ENCODE measurements at regions not wholly inside any gene's neighbourhood (a gene's known extent, or its start where the extent isn't known, plus 50 kb on each side); places are given as distances from the start of the nearest gene placed in this dataset.
"Not testable (repeated sequence)": the region's sequence is repeated elsewhere in the genome, so short reads cannot be mapped to it uniquely, and the experiment has no call there.

- not testable (repeated sequence) for DNase-seq (ENCODE audit: insufficient read length, low spot score); FAIRE-seq
These were observed 174.8 kb downstream of the COL12A1 start for GRCh38 chr6:75031102-75031501.

DNA sequence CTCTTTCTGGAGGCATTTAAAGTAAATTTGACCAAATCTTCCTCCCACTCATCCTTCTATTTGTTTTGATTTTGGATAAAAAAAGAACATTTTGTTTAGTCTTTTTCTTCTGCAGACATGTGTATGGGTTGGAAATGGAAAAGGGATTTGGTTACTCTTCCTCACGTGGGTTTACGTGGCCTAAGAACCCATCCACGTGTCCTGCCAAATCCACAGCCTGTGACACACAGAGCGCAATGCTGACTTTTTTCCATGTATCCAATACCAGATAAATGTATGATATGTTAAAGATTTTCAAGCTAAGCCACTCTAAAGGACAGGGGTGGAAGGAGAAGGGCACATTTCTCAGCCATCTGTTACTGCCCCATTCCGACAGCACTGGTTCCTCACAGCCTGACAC is 176.5 kb downstream of the COL12A1 start:
- no peak for FAIRE-seq
- no peak for DNase-seq (ENCODE audit: insufficient read length, low spot score)

DNA sequence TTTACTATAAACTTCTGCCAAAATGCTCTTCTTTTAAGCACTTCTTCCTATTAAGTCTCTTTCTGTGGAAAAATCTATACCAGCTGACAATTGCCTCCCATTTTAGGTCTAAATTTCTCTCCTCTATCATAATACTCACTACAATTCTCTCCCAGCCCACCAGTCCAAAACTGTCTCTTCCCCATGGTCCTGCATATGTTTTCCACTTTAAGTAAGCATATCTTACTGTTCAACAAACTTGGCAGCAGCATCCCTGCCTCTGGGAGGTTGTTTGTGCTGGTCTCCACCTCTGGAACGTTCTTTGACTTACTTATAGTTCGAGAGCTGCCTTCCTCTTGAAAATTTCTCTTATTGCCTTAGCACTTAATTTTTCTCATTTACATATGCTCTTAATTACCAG is 180.5 kb downstream of the COL12A1 start:
- DNase-seq (ENCODE audit: insufficient read length, low spot score) (no peak), FAIRE-seq (no peak)

- no peak for FAIRE-seq
- no peak for DNase-seq (ENCODE audit: insufficient read length, low spot score)
These were observed 181.0 kb downstream of the COL12A1 start for GRCh38 chr6:75024828-75025227.

DNA sequence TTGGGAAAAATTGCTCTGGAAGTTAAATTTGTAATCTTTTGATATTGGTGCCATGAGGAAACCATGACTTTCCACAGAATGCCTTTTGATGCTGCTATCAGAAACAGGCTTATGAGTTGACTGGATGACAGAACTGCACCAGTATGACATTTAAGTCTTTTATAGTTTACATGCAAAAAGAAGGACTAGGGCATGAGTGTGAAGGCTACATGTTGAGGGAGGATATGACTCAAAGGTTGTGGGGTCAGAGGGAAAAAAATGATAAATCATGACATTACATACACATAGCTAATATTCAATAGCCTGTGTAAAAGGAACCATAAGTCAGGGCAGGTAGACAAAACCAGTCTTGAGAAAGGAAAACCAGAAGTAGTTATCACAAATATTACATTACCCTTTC is 182.2 kb downstream of the COL12A1 start:
- DNase-seq (ENCODE audit: insufficient read length, low spot score) = no peak
- no peak for FAIRE-seq

- FAIRE-seq = no peak
- no peak for DNase-seq (ENCODE audit: insufficient read length, low spot score)
These were observed 184.9 kb downstream of the COL12A1 start for GRCh38 chr6:75020971-75021370.

- DNase-seq (ENCODE audit: insufficient read length, low spot score) = no peak
- no peak for FAIRE-seq
These were observed 185.5 kb downstream of the COL12A1 start for GRCh38 chr6:75020376-75020775.

DNA sequence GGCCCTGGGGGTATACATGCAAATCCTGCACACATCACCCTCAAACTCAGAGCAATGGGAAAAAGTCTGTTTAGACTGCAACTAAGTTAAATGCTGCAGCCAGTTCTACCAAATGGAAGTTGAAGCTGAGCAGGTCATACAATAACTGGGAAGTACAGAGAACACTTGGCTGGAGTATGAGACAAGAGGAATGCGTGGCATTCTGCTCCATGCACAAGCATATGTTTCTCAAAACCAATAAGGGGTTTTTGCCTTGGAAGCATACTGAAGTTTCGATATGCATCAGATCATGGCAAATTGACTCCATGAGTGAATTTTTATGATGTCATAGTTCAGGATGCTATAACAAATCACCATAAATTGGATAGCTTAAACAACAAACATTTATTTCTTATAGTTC is 193.8 kb downstream of the COL12A1 start:
- no peak for FAIRE-seq
- DNase-seq (ENCODE audit: insufficient read length, low spot score) = no peak

DNA sequence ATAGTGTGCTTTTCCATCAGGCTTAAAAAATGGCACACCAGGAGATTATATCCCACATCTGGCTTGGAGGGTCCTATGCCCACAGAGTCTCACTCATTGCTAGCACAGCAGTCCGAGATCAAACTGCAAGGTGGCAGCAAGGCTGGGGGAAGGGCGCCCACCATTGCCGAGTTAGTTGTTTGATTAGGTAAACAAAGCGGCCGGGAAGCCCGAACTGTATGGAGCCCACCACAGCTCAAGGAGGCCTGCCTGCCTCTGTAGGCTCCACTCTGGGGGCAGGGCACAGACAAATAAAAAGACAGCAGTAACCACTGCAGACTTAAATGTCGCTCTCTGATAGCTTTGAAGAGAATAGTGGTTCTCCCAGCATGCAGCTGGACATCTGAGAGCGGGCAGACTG is 201.9 kb downstream of the COL12A1 start:
- DNase-seq (ENCODE audit: insufficient read length, low spot score); FAIRE-seq: not testable (repeated sequence)

GRCh38 chr6:74997646-74998045 is 208.2 kb downstream of the COL12A1 start:
- DNase-seq (ENCODE audit: insufficient read length, low spot score) (no peak), FAIRE-seq (no peak)

GRCh38 chr6:74993136-74993535 is 212.7 kb downstream of the COL12A1 start:
- FAIRE-seq = no peak
- no peak for DNase-seq (ENCODE audit: insufficient read length, low spot score)

- FAIRE-seq = no peak
- no peak for DNase-seq (ENCODE audit: insufficient read length, low spot score)
These were observed 214.1 kb downstream of the COL12A1 start for GRCh38 chr6:74991573-74992332.

- FAIRE-seq = no peak
These were observed 226.6 kb downstream of the COL12A1 start for GRCh38 chr6:74979065-74979766.

DNA sequence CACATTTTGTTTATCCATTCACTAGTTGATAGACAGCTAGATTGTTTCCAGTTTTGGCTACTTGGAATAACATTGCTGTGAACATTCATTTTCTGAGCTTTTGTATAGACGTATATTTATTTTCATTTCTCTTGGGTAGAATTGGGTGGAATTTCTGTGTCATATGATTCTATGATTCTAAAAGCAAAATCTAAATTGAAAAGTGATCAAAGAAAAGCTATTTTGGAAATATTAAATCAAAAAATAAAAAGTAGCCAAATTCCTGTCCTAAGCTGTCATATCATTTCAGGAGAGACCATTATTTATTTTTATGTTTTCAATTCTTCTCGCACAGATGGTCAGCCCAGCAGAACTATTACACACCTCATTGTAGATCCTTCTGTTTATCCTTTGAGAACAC is 229.2 kb downstream of the COL12A1 start:
- DNase-seq (ENCODE audit: insufficient read length, low spot score) (no peak), FAIRE-seq (no peak)

More at GRCh38 chr6:74979065-74979766, 226.6 kb downstream of the COL12A1 start:
- no peak for DNase-seq (ENCODE audit: insufficient read length, low spot score)

- FAIRE-seq = no peak
- no peak for DNase-seq (ENCODE audit: insufficient read length, low spot score)
These were observed 229.8 kb downstream of the COL12A1 start for GRCh38 chr6:74976026-74976425.

GRCh38 chr6:74973591-74973990 is 232.3 kb downstream of the COL12A1 start:
- FAIRE-seq (no peak), DNase-seq (ENCODE audit: insufficient read length, low spot score) (no peak)

DNA sequence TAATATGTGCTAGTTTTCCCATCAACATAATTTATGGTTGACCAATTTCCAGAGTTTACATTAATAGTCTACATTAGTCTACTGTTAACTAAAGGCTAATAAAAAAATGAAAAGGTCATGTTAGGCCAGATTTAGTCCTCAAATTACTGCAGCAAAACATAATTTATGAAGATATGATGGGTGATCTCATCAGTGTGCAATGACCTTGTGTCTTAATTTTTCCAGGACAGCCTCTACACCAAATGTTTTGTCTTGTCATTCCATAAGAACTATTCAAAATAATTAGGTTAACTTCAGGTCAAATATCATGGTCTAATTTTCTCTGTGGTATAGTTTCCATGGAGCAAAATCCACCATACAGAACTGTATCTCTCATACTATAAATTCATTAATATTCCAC is 234.2 kb downstream of the COL12A1 start:
- FAIRE-seq = no peak
- DNase-seq (ENCODE audit: insufficient read length, low spot score) = peak; percentile 5

- FAIRE-seq (no peak), DNase-seq (ENCODE audit: insufficient read length, low spot score) (no peak)
These were observed 236.1 kb downstream of the COL12A1 start for GRCh38 chr6:74969591-74970267.

GRCh38 chr6:74967821-74968220 is 238.0 kb downstream of the COL12A1 start:
- FAIRE-seq (no peak), DNase-seq (ENCODE audit: insufficient read length, low spot score) (no peak)

DNA sequence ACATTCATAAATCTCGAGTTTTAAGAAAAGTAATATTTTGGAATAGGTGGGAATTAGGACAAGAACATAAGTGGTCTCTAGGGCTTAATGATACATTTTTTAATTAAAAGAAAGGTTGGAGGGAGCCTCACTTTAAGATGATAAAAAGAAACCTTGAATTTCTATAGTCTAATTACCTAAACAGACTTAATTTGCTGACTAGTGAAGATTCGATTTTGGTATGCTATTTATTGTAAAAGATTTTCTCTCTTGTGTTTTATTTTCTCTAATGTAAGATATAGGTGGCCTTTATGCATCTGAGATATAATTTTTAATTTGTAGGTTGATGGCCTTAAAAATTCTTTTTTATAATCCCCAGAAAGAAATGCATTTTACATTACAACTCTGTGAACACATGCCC is 239.1 kb downstream of the COL12A1 start:
- FAIRE-seq = no peak

GRCh38 chr6:74964871-74965441 is 240.9 kb downstream of the COL12A1 start:
- no peak for FAIRE-seq
- DNase-seq (ENCODE audit: insufficient read length, low spot score) = no peak

More for the DNA sequence above, 239.1 kb downstream of the COL12A1 start:
- DNase-seq (ENCODE audit: insufficient read length, low spot score) = no peak

Data from HTR-8/SVneo (cell line).